Neural cell (in vitro differentiated cells): ENCODE measurements at regions not wholly inside any gene's neighbourhood (a gene's known extent, or its start where the extent isn't known, plus 50 kb on each side); places are given as distances from the start of the nearest gene placed in this dataset.

Experiments
- H2AFZ ChIP-seq: fragments of 200-600, 300-800 bp; sonication (generic), shearing (Covaris generic); 2 replicates; pipeline ENCODE4 v1.6.0; 2014; ENCODE audit warnings: low read depth, mild to moderate bottlenecking, antibody characterized with exemption, low read length, moderate library complexity
- H3F3A ChIP-seq: fragments of 200-600 bp; shearing (Covaris generic); 2 replicates; pipeline ENCODE4 v1.6.1; 2016; ENCODE audit warnings: mild to moderate bottlenecking, moderate library complexity, mixed read lengths, antibody characterized with exemption, low read length; ENCODE audit not compliant: insufficient read depth, poor library complexity, severe bottlenecking
- H3K27ac ChIP-seq: fragments of 200-600, 300-800 bp; sonication (generic), shearing (Covaris generic); 2 replicates; pipeline ENCODE4 v1.5.1; 2014; ENCODE audit warnings: mild to moderate bottlenecking, low read length, moderate library complexity
- H3K27me3 ChIP-seq: fragments of 300-800, 200-600 bp; sonication (generic), shearing (Covaris generic); 2 replicates; pipeline ENCODE4 v1.6.0; 2014; ENCODE audit warnings: mild to moderate bottlenecking, low read depth, low read length, moderate library complexity; ENCODE audit not compliant: insufficient read depth
- H3K36me3 ChIP-seq: fragments of 300-800, 200-600 bp; sonication (generic), shearing (Covaris generic); 2 replicates; pipeline ENCODE4 v1.5.1; 2014; ENCODE audit warnings: mild to moderate bottlenecking, antibody characterized with exemption, low read length, moderate library complexity; ENCODE audit not compliant: insufficient read depth
- H3K4me2 ChIP-seq: fragments of 300-800, 200-600 bp; sonication (generic), shearing (Covaris generic); 2 replicates; pipeline ENCODE4 v1.6.0; 2014; ENCODE audit warnings: mild to moderate bottlenecking, low read length
- H3K4me3 ChIP-seq: fragments of 300-800, 200-600 bp; sonication (generic), shearing (Covaris generic); 2 replicates; pipeline ENCODE4 v1.5.1; 2014; ENCODE audit warnings: mild to moderate bottlenecking, low read length, moderate library complexity
- H3K79me2 ChIP-seq: fragments of 200-600 bp; shearing (Covaris generic); replicated peaks from 2 replicates; pipeline ENCODE4 v1.6.0; 2014; ENCODE audit warnings: mild to moderate bottlenecking, low read length, moderate library complexity; ENCODE audit not compliant: insufficient read depth
- H3K9ac ChIP-seq: fragments of 300-800, 200-600 bp; sonication (generic), shearing (Covaris generic); 2 replicates; pipeline ENCODE4 v1.6.1; 2016; ENCODE audit warnings: mild to moderate bottlenecking, low read length, mixed read lengths
- H3K9me2 ChIP-seq: fragments of 200-600 bp; shearing (Covaris generic); 2 replicates; pipeline ENCODE4 v1.6.1; 2016; ENCODE audit warnings: mild to moderate bottlenecking, low read length, mixed read lengths; ENCODE audit not compliant: insufficient read depth
- H3K9me3 ChIP-seq: fragments of 200-600, 300-800 bp; sonication (generic), shearing (Covaris generic); 2 replicates; pipeline ENCODE4 v1.6.1; 2016; ENCODE audit warnings: mild to moderate bottlenecking, mixed run types, low read length, moderate library complexity, mixed read lengths
- H4K20me1 ChIP-seq: fragments of 200-600 bp; shearing (Covaris generic); 2 replicates; pipeline ENCODE4 v1.6.1; 2016; ENCODE audit warnings: mild to moderate bottlenecking, mixed run types; ENCODE audit not compliant: insufficient read depth
- EP300 ChIP-seq: fragments of 450-650 bp; conservative IDR thresholded peaks from 2 replicates; pipeline ENCODE4 v1.6.1; 2014; ENCODE audit warnings: antibody characterized with exemption, mild to moderate bottlenecking, moderate library complexity; ENCODE audit not compliant: poor library complexity, severe bottlenecking
- EZH2 ChIP-seq: fragments of 200-600, 300-800 bp; shearing (Covaris generic), sonication (generic); IDR thresholded peaks from 2 replicates; pipeline ENCODE4 v1.6.1; 2014; ENCODE audit warnings: antibody characterized with exemption, low read length, borderline replicate concordance, mild to moderate bottlenecking; ENCODE audit not compliant: insufficient read depth, poor library complexity, severe bottlenecking
- MXI1 ChIP-seq: fragments of 450-650 bp; conservative IDR thresholded peaks from 2 replicates; pipeline ENCODE4 v1.6.1; 2014; ENCODE audit warnings: antibody characterized with exemption, mild to moderate bottlenecking; ENCODE audit not compliant: poor library complexity, severe bottlenecking
- POLR2AphosphoS5 ChIP-seq: IDR thresholded peaks from 2 replicates; pipeline ENCODE4 v1.6.1; 2012
- RAD21 ChIP-seq: fragments of 450-650 bp; conservative IDR thresholded peaks from 2 replicates; pipeline ENCODE4 v1.6.1; 2014; ENCODE audit warnings: antibody characterized with exemption, mild to moderate bottlenecking, moderate library complexity
- SMC3 ChIP-seq: fragments of 450-650 bp; conservative IDR thresholded peaks from 2 replicates; pipeline ENCODE4 v1.6.1; 2014; ENCODE audit warnings: antibody characterized with exemption, mild to moderate bottlenecking, moderate library complexity; ENCODE audit not compliant: poor library complexity
- TAF1 ChIP-seq: IDR thresholded peaks from 2 replicates; pipeline ENCODE4 v1.6.1; 2012; ENCODE audit warnings: low read depth
- TF ChIP-seq, protein P1 (sequence below): fragments of 450-650 bp; IDR thresholded peaks from 2 replicates; pipeline ENCODE4 v1.5.1; 2014; ENCODE audit warnings: antibody characterized with exemption, mild to moderate bottlenecking, moderate library complexity; ENCODE audit not compliant: poor library complexity, severe bottlenecking
- TF ChIP-seq, protein P2 (sequence below): IDR thresholded peaks from 2 replicates; pipeline ENCODE4 v1.6.1; 2012; ENCODE audit warnings: borderline replicate concordance

DNA sequence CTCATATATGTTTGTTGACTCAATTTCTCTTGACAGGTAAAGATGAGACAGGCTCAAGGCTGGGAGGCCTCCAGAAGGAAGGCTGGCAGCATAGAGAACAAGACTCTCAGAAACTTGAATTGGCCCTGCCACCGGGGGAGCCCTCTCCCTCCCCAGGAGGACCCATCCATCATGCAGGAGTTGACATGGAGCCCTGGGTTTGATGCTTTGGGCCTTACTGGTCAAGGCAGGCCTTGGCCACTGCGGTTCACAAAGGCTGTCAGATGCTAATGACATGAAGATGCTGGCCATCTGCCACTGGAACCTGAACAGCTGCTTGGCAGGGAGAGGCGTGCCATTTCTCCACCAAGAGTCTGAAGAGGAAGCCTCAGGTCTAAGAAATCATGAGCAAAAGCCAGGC lies 193.6 kb downstream of the MTCL1 start:
- H3F3A ChIP-seq = no peaks in the 10 kb centered on the region
- no peak overlapping the region for H3K4me3 ChIP-seq
- H3K4me2 ChIP-seq = no peak overlapping the region
- no peak for TF ChIP-seq EZH2
- TF ChIP-seq RAD21 = no peak
- TF ChIP-seq, protein P1, sequence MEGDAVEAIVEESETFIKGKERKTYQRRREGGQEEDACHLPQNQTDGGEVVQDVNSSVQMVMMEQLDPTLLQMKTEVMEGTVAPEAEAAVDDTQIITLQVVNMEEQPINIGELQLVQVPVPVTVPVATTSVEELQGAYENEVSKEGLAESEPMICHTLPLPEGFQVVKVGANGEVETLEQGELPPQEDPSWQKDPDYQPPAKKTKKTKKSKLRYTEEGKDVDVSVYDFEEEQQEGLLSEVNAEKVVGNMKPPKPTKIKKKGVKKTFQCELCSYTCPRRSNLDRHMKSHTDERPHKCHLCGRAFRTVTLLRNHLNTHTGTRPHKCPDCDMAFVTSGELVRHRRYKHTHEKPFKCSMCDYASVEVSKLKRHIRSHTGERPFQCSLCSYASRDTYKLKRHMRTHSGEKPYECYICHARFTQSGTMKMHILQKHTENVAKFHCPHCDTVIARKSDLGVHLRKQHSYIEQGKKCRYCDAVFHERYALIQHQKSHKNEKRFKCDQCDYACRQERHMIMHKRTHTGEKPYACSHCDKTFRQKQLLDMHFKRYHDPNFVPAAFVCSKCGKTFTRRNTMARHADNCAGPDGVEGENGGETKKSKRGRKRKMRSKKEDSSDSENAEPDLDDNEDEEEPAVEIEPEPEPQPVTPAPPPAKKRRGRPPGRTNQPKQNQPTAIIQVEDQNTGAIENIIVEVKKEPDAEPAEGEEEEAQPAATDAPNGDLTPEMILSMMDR = no peak
- no peak for TF ChIP-seq POLR2AphosphoS5
- no peaks in the 10 kb centered on the region for H3K9me3 ChIP-seq
- no peaks in the 10 kb centered on the region for H3K9me2 ChIP-seq
- H3K27me3 ChIP-seq = no peaks in the 10 kb centered on the region
- H3K9ac ChIP-seq = no peak overlapping the region
- no peaks in the 10 kb centered on the region for H3K79me2 ChIP-seq
- no peaks in the 10 kb centered on the region for H3K36me3 ChIP-seq
- no peaks in the 10 kb centered on the region for H4K20me1 ChIP-seq
- H3K27ac ChIP-seq = no peak overlapping the region
- H2AFZ ChIP-seq = no peak overlapping the region

DNA sequence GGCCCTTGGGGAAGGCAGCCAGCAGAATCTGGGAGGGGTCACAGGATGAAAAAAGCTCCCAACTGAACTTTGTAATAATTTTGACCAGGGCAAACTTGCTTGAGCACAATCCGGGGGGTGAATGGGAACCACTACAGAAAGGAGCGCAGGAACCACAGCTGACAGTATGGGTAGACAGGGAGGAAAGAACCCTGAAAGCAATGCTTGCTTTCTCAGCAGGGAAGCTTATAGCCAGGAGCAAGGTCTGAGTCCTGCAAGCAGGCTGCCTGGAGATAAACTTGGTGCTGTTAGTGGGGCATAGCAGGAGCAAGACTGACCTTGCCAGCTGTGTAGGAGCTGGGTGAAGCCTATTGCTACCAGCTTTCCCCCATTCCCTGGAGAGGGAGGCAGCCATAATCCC lies 195.2 kb downstream of the MTCL1 start:
- TF ChIP-seq EZH2 = no peak
- TF ChIP-seq SMC3 = no peak
- TF ChIP-seq TAF1 = no peak
- no peak for TF ChIP-seq MXI1
- no peak for TF ChIP-seq POLR2AphosphoS5
- TF ChIP-seq, protein P2, sequence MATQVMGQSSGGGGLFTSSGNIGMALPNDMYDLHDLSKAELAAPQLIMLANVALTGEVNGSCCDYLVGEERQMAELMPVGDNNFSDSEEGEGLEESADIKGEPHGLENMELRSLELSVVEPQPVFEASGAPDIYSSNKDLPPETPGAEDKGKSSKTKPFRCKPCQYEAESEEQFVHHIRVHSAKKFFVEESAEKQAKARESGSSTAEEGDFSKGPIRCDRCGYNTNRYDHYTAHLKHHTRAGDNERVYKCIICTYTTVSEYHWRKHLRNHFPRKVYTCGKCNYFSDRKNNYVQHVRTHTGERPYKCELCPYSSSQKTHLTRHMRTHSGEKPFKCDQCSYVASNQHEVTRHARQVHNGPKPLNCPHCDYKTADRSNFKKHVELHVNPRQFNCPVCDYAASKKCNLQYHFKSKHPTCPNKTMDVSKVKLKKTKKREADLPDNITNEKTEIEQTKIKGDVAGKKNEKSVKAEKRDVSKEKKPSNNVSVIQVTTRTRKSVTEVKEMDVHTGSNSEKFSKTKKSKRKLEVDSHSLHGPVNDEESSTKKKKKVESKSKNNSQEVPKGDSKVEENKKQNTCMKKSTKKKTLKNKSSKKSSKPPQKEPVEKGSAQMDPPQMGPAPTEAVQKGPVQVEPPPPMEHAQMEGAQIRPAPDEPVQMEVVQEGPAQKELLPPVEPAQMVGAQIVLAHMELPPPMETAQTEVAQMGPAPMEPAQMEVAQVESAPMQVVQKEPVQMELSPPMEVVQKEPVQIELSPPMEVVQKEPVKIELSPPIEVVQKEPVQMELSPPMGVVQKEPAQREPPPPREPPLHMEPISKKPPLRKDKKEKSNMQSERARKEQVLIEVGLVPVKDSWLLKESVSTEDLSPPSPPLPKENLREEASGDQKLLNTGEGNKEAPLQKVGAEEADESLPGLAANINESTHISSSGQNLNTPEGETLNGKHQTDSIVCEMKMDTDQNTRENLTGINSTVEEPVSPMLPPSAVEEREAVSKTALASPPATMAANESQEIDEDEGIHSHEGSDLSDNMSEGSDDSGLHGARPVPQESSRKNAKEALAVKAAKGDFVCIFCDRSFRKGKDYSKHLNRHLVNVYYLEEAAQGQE = no peak

DNA sequence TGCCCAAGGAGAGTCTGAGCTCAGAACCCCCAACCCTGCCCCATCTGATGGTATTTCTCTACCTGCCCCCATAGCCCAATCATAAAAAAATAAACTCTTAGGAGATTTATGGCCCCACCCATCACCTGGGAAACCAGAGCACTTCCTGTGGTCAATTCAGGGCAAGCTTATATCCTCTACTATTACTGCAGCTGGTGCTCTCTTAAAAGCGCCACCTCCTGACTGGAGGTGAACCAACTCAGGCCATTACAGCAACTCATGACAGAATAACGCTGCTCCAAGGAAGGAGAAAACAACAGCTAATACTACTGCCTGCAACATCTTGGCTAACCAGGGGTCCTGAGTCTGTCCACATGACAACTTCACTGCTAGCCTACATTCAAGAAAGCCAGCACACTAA lies 195.7 kb downstream of the MTCL1 start:
- H3K4me2 ChIP-seq = no peak overlapping the region
- no peaks in the 10 kb centered on the region for H3K36me3 ChIP-seq
- no peaks in the 10 kb centered on the region for H3F3A ChIP-seq
- H3K9me3 ChIP-seq = no peaks in the 10 kb centered on the region
- H2AFZ ChIP-seq = no peak overlapping the region
- no peaks in the 10 kb centered on the region for H3K27me3 ChIP-seq
- TF ChIP-seq EP300 (no peak), TAF1 (no peak), RAD21 (no peak), EZH2 (no peak), SMC3 (no peak), MXI1 (no peak), POLR2AphosphoS5 (no peak)
- TF ChIP-seq, protein P2 = no peak
- TF ChIP-seq, protein P1 = no peak
- no peak overlapping the region for H3K4me3 ChIP-seq
- no peaks in the 10 kb centered on the region for H3K79me2 ChIP-seq
- no peaks in the 10 kb centered on the region for H3K9me2 ChIP-seq
- no peak overlapping the region for H3K27ac ChIP-seq
- no peak overlapping the region for H3K9ac ChIP-seq
- no peaks in the 10 kb centered on the region for H4K20me1 ChIP-seq

More for the DNA sequence above, 195.2 kb downstream of the MTCL1 start:
- Histone ChIP-seq H3K9me2 (no peaks in the 10 kb centered on the region), H2AFZ (no peak overlapping the region), H3K9me3 (no peaks in the 10 kb centered on the region), H3K79me2 (no peaks in the 10 kb centered on the region), H4K20me1 (no peaks in the 10 kb centered on the region), H3K27ac (no peak overlapping the region), H3K4me3 (no peak overlapping the region), H3K4me2 (no peak overlapping the region), H3K27me3 (no peaks in the 10 kb centered on the region), H3F3A (no peaks in the 10 kb centered on the region), H3K36me3 (no peaks in the 10 kb centered on the region), H3K9ac (no peak overlapping the region)
